Trophoblast cell (in vitro differentiated cells and primary cell): ENCODE measurements at regions not wholly inside any gene's neighbourhood (a gene's known extent, or its start where the extent isn't known, plus 50 kb on each side); places are given as distances from the start of the nearest gene placed in this dataset.

Source experiments
- DNase-seq, 2 donors: peaks; one replicate each; pipeline ENCODE4 v3.0.0-alpha.2; 2016
- H2AFZ ChIP-seq: 2 replicates; pipeline ENCODE4 v1.6.1; 2013; ENCODE audit warnings: low read length, moderate library complexity, mild to moderate bottlenecking; ENCODE audit not compliant: insufficient read depth, poor library complexity
- H2AK5ac ChIP-seq: 2 replicates; pipeline ENCODE4 v1.6.1; 2013; ENCODE audit warnings: mild to moderate bottlenecking, low read length
- H2BK120ac ChIP-seq: 2 replicates; pipeline ENCODE4 v1.6.1; 2013; ENCODE audit warnings: low read length, mild to moderate bottlenecking, moderate library complexity; ENCODE audit not compliant: insufficient read depth, poor library complexity
- H2BK12ac ChIP-seq: 2 replicates; pipeline ENCODE4 v1.6.1; 2013; ENCODE audit warnings: mild to moderate bottlenecking, low read length, moderate library complexity
- H2BK5ac ChIP-seq: 2 replicates; pipeline ENCODE4 v1.6.1; 2013; ENCODE audit warnings: low read length, low read depth, moderate library complexity, mild to moderate bottlenecking; ENCODE audit not compliant: poor library complexity
- H3K14ac ChIP-seq: 2 replicates; pipeline ENCODE4 v1.6.1; 2013; ENCODE audit warnings: mild to moderate bottlenecking, low read length
- H3K18ac ChIP-seq: 2 replicates; pipeline ENCODE4 v1.6.1; 2013; ENCODE audit warnings: mild to moderate bottlenecking, low read length
- H3K23ac ChIP-seq: 2 replicates; pipeline ENCODE4 v1.6.1; 2013; ENCODE audit warnings: low read length
- H3K27ac ChIP-seq: 2 replicates; pipeline ENCODE4 v1.5.1; 2013; ENCODE audit warnings: low read depth, mild to moderate bottlenecking, inconsistent platforms, low read length, moderate library complexity
- H3K27me3 ChIP-seq: 2 replicates; pipeline ENCODE4 v1.6.1; 2013; ENCODE audit warnings: inconsistent platforms, mild to moderate bottlenecking, low read length, moderate library complexity; ENCODE audit not compliant: insufficient read depth
- H3K36me3 ChIP-seq, 2 experiments: 1 replicate in 1 of 2; 2 replicates in 1 of 2; pipeline ENCODE4 v1.6.1; 2013; ENCODE audit warnings: low read length in 2 of 2, mild to moderate bottlenecking in 2 of 2, moderate library complexity in 1 of 2; ENCODE audit not compliant: insufficient read depth in 2 of 2, control insufficient read depth in 1 of 2
- H3K4ac ChIP-seq: 2 replicates; pipeline ENCODE4 v1.6.1; 2013; ENCODE audit warnings: low read depth, mild to moderate bottlenecking, low read length, moderate library complexity
- H3K4me1 ChIP-seq, 2 experiments: 1 replicate in 1 of 2; 2 replicates in 1 of 2; pipeline ENCODE4 v1.6.1; 2013; ENCODE audit warnings: low read length in 2 of 2, mild to moderate bottlenecking in 2 of 2, moderate library complexity in 1 of 2; ENCODE audit not compliant: insufficient read depth in 2 of 2, control insufficient read depth in 1 of 2
- H3K4me2 ChIP-seq: 2 replicates; pipeline ENCODE4 v1.6.1; 2013; ENCODE audit warnings: inconsistent platforms, mild to moderate bottlenecking, low read length, moderate library complexity
- H3K4me3 ChIP-seq: 2 replicates; pipeline ENCODE4 v1.5.1; 2013; ENCODE audit warnings: mild to moderate bottlenecking, low read depth, low read length, inconsistent platforms
- H3K79me1 ChIP-seq: one replicate; pipeline ENCODE4 v1.6.1; 2013; ENCODE audit warnings: low read length
- H3K79me2 ChIP-seq: 2 replicates; pipeline ENCODE4 v1.6.1; 2013; ENCODE audit warnings: low read length, mild to moderate bottlenecking; ENCODE audit not compliant: control insufficient read depth, insufficient read depth, poor library complexity
- H3K9ac ChIP-seq: 2 replicates; pipeline ENCODE4 v1.6.1; 2013; ENCODE audit warnings: mild to moderate bottlenecking, low read length
- H3K9me3 ChIP-seq: 2 replicates; pipeline ENCODE4 v1.6.1; 2013; ENCODE audit warnings: low read depth, mild to moderate bottlenecking, control low read depth, inconsistent platforms, low read length; ENCODE audit not compliant: insufficient read depth
- H4K12ac ChIP-seq: 2 replicates; pipeline ENCODE4 v1.6.1; 2013; ENCODE audit warnings: low read depth, mild to moderate bottlenecking, low read length, moderate library complexity
- H4K8ac ChIP-seq: 2 replicates; pipeline ENCODE4 v1.6.1; 2013; ENCODE audit warnings: low read depth, mild to moderate bottlenecking, low read length, moderate library complexity
- H4K91ac ChIP-seq: one replicate; pipeline ENCODE4 v1.6.1; 2013; ENCODE audit warnings: low read depth, mild to moderate bottlenecking, low read length, moderate library complexity
- WGBS: extraction: QIAGEN DNeasy Blood & Tissue Kit; methylation state at CpG from one replicate; pipeline ENCODE4 v1.1.7; 2013; ENCODE audit warnings: missing lambda C conversion rate; ENCODE audit not compliant: insufficient read length, insufficient coverage; ENCODE audit errors: extremely low coverage; 5-methylcytosine and 5-hydroxymethylcytosine counted together

DNA sequence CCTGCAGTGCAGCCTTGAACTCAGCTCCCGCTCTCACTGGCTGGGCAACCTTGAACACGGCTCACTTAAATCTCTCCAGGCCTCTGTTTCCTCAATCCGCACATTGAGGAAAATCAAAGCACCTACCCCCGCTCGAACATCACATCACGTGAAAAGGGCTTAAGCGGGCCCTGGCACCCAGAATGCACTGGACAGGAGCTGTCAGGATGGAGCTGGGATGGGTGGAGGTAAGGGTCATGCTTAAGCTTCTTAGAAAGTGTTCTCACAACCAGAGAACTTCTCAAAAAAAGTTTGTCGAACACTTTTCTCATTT lies 55.7 kb upstream of the MGMT start:
- H2BK5ac ChIP-seq: no peak overlapping the region
- H4K91ac ChIP-seq: no peak overlapping the region
- no peaks in the 10 kb centered on the region for H3K79me1 ChIP-seq
- no peak overlapping the region for H3K4me2 ChIP-seq
- H4K12ac ChIP-seq: no peak overlapping the region
- H3K27ac ChIP-seq: no peak overlapping the region
- H3K4ac ChIP-seq: no peak overlapping the region
- no peaks in the 10 kb centered on the region for H3K27me3 ChIP-seq
- H4K8ac ChIP-seq: no peak overlapping the region
- no CpG with 5 or more reads among the region's 8 CpGs for WGBS
- no peak overlapping the region for H2BK120ac ChIP-seq
- no peaks in the 10 kb centered on the region for H3K79me2 ChIP-seq
- H2AFZ ChIP-seq: no peak overlapping the region
- no peak overlapping the region for H2AK5ac ChIP-seq
- H3K23ac ChIP-seq: no peak overlapping the region
- no peak overlapping the region for H3K9ac ChIP-seq
- no peaks in the 10 kb centered on the region for H3K9me3 ChIP-seq
- no peak overlapping the region for H3K14ac ChIP-seq
- H3K4me1 ChIP-seq: no peaks in the 10 kb centered on the region
- no peaks in the 10 kb centered on the region for H3K36me3 ChIP-seq
- no peak overlapping the region for H3K4me3 ChIP-seq
- H2BK12ac ChIP-seq: no peak overlapping the region
- no peak overlapping the region for H3K18ac ChIP-seq
- DNase-seq: no peak

DNA sequence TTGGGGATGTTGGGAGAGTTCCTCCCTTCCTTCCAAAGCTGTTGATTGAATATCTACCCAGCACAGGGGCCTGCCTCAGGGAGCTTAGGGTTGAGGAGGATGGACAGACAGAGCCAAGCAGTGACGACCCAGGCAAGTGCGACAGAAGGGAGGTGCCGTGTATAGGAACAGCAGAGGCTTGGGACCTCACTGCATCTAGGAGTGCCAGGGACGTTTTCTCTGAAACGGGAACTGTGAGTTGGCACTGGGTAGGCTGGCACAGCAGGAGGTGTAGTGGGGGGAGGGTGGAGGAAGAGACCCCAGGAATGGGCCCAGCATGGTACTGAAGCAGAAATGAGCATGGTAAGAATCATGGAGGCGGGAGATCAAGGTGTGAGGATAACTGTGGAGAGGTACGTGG lies 55.3 kb upstream of the MGMT start:
- Histone ChIP-seq H3K4me2 (no peak overlapping the region), H3K27ac (no peak overlapping the region), H2AK5ac (no peak overlapping the region), H3K23ac (no peak overlapping the region), H2AFZ (no peak overlapping the region), H3K4ac (no peak overlapping the region), H3K18ac (no peak overlapping the region), H4K91ac (no peak overlapping the region), H2BK120ac (no peak overlapping the region), H4K12ac (no peak overlapping the region), H3K79me1 (no peaks in the 10 kb centered on the region), H3K27me3 (no peaks in the 10 kb centered on the region), H3K9me3 (no peaks in the 10 kb centered on the region), H3K9ac (no peak overlapping the region), H3K4me1 (no peaks in the 10 kb centered on the region), H3K14ac (no peak overlapping the region), H3K4me3 (no peak overlapping the region), H3K36me3 (no peaks in the 10 kb centered on the region), H3K79me2 (no peaks in the 10 kb centered on the region), H4K8ac (no peak overlapping the region), H2BK5ac (no peak overlapping the region), H2BK12ac (no peak overlapping the region)
- DNase-seq: no peak
- no CpG with 5 or more reads among the region's 7 CpGs for WGBS

DNA sequence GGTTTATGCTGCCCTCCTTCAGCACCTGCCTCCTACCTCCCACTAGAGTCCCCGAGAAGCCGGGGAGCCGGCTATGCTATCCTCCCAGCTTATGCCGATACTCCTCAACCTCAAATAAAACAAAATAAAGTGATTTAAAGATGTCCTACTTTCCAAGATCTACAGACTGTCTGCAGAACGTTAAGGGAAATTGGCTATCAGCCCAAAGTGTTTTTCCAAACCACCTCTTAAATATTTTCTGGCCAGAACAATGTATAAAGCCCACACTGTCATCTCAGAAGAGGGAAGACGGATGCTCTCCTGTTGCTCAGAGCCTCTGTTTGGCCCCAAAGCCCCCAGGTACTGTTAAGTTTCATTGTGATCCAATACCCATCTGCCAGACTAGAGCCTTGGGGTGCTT lies 54.0 kb upstream of the MGMT start:
- Histone ChIP-seq H3K23ac (no peak overlapping the region), H2AFZ (no peak overlapping the region), H2BK12ac (no peak overlapping the region), H3K36me3 (no peaks in the 10 kb centered on the region), H2BK120ac (no peak overlapping the region), H2BK5ac (no peak overlapping the region), H3K4me2 (no peak overlapping the region), H3K27ac (no peak overlapping the region), H2AK5ac (no peak overlapping the region), H3K27me3 (no peaks in the 10 kb centered on the region), H3K79me1 (no peaks in the 10 kb centered on the region), H3K79me2 (no peaks in the 10 kb centered on the region), H3K9ac (no peak overlapping the region), H3K4ac (no peak overlapping the region), H4K91ac (no peak overlapping the region), H3K4me1 (no peaks in the 10 kb centered on the region), H4K8ac (no peak overlapping the region), H4K12ac (no peak overlapping the region), H3K4me3 (no peak overlapping the region), H3K14ac (no peak overlapping the region), H3K18ac (no peak overlapping the region), H3K9me3 (no peaks in the 10 kb centered on the region)
- no peak for DNase-seq
- WGBS: no CpG with 5 or more reads among the region's 6 CpGs

- Histone ChIP-seq H3K27me3 (no peaks in the 10 kb centered on the region), H3K79me1 (no peaks in the 10 kb centered on the region), H2BK12ac (no peak overlapping the region), H4K8ac (no peak overlapping the region), H3K79me2 (no peaks in the 10 kb centered on the region), H3K4me2 (no peak overlapping the region), H3K9ac (no peak overlapping the region), H2BK5ac (no peak overlapping the region), H3K36me3 (no peaks in the 10 kb centered on the region), H3K4me1 (no peaks in the 10 kb centered on the region), H3K23ac (no peak overlapping the region), H3K4me3 (no peak overlapping the region), H2BK120ac (no peak overlapping the region), H4K91ac (no peak overlapping the region), H2AFZ (no peak overlapping the region), H3K14ac (no peak overlapping the region), H2AK5ac (no peak overlapping the region), H3K4ac (no peak overlapping the region), H3K27ac (no peak overlapping the region), H3K9me3 (peaks cover 3% of the 10 kb centered on the region), H4K12ac (no peak overlapping the region), H3K18ac (no peak overlapping the region)
- WGBS: no CpG with 5 or more reads among the region's 31 CpGs
- DNase-seq: peak; percentile 68 to 69
These were observed 51.6 kb upstream of the MGMT start for GRCh38 chr10:129415215-129416140.
